ENCODE measurements at regions not wholly inside any gene's neighbourhood (a gene's known extent, or its start where the extent isn't known, plus 50 kb on each side); places are given as distances from the start of the nearest gene placed in this dataset.

- Histone ChIP-seq H2AFZ (no peak overlapping the region), H3K4me2 (ENCODE audit: low read length) (no peak overlapping the region), H3K9me3 (ENCODE audit: control insufficient read depth, low read length) (no peaks in the 10 kb centered on the region), H3K36me3 (ENCODE audit: control insufficient read depth, insufficient read depth, low read length) (no peaks in the 10 kb centered on the region), H3K79me2 (no peaks in the 10 kb centered on the region), H3K27me3 (ENCODE audit: control insufficient read depth, insufficient read depth, low read length) (no peaks in the 10 kb centered on the region), H3K4me3 (ENCODE audit: low read depth, low read length) (no peak overlapping the region), H3K9ac (no peak overlapping the region), H3K4me1 (peaks cover 35% of the 10 kb centered on the region), H3K27ac (no peak overlapping the region)
- TF ChIP-seq CTCF (IDR thresholded peaks at IDR 0.05): no peak
Measured at GRCh38 chrX:68935362-68935761, 106.5 kb downstream of the EFNB1 start.

- no peak overlapping the region for H3K4me2 ChIP-seq (ENCODE audit: low read length)
- H2AFZ ChIP-seq: no peak overlapping the region
- H3K4me1 ChIP-seq: peaks cover 34% of the 10 kb centered on the region
- no peak for TF ChIP-seq CTCF (IDR thresholded peaks at IDR 0.05)
- H3K27me3 ChIP-seq (ENCODE audit: control insufficient read depth, insufficient read depth, low read length): no peaks in the 10 kb centered on the region
- H3K9me3 ChIP-seq (ENCODE audit: control insufficient read depth, low read length): no peaks in the 10 kb centered on the region
- H3K36me3 ChIP-seq (ENCODE audit: control insufficient read depth, insufficient read depth, low read length): no peaks in the 10 kb centered on the region
- H3K4me3 ChIP-seq (ENCODE audit: low read depth, low read length): no peak overlapping the region
- no peaks in the 10 kb centered on the region for H3K79me2 ChIP-seq
- no peak overlapping the region for H3K9ac ChIP-seq
- peak overlapping the region; percentile 53 for H3K27ac ChIP-seq
Measured at GRCh38 chrX:68934922-68935321, 106.1 kb downstream of the EFNB1 start.

- Histone ChIP-seq H3K9me3 (ENCODE audit: control insufficient read depth, low read length) (no peaks in the 10 kb centered on the region), H2AFZ (no peak overlapping the region), H3K4me1 (peaks cover 33% of the 10 kb centered on the region), H3K4me2 (ENCODE audit: low read length) (no peak overlapping the region), H3K9ac (no peak overlapping the region), H3K4me3 (ENCODE audit: low read depth, low read length) (no peak overlapping the region), H3K27ac (peak overlapping the region; percentile 53), H3K79me2 (no peaks in the 10 kb centered on the region), H3K36me3 (ENCODE audit: control insufficient read depth, insufficient read depth, low read length) (no peaks in the 10 kb centered on the region), H3K27me3 (ENCODE audit: control insufficient read depth, insufficient read depth, low read length) (no peaks in the 10 kb centered on the region)
- no peak for TF ChIP-seq CTCF (IDR thresholded peaks at IDR 0.05)
Measured at GRCh38 chrX:68934421-68934820, 105.6 kb downstream of the EFNB1 start.

- H3K27ac ChIP-seq: peak overlapping the region; percentile 66
- H3K36me3 ChIP-seq (ENCODE audit: control insufficient read depth, insufficient read depth, low read length): no peaks in the 10 kb centered on the region
- no peaks in the 10 kb centered on the region for H3K27me3 ChIP-seq (ENCODE audit: control insufficient read depth, insufficient read depth, low read length)
- peaks cover 28% of the 10 kb centered on the region for H3K4me1 ChIP-seq
- H3K4me3 ChIP-seq (ENCODE audit: low read depth, low read length): no peak overlapping the region
- no peak for TF ChIP-seq CTCF (IDR thresholded peaks at IDR 0.05)
- no peak overlapping the region for H2AFZ ChIP-seq
- H3K79me2 ChIP-seq: no peaks in the 10 kb centered on the region
- H3K9ac ChIP-seq: no peak overlapping the region
- H3K4me2 ChIP-seq (ENCODE audit: low read length): no peak overlapping the region
- H3K9me3 ChIP-seq (ENCODE audit: control insufficient read depth, low read length): no peaks in the 10 kb centered on the region
Measured at GRCh38 chrX:68932611-68933010, 103.8 kb downstream of the EFNB1 start.

GRCh38 chrX:68931345-68931744 lies 102.5 kb downstream of the EFNB1 start:
- Histone ChIP-seq H3K4me2 (ENCODE audit: low read length) (no peak overlapping the region), H3K79me2 (no peaks in the 10 kb centered on the region), H3K4me1 (peaks cover 28% of the 10 kb centered on the region), H2AFZ (no peak overlapping the region), H3K9me3 (ENCODE audit: control insufficient read depth, low read length) (no peaks in the 10 kb centered on the region), H3K27ac (peak overlapping the region; percentile 66), H3K4me3 (ENCODE audit: low read depth, low read length) (no peak overlapping the region), H3K9ac (no peak overlapping the region), H3K27me3 (ENCODE audit: control insufficient read depth, insufficient read depth, low read length) (no peaks in the 10 kb centered on the region), H3K36me3 (ENCODE audit: control insufficient read depth, insufficient read depth, low read length) (no peaks in the 10 kb centered on the region)
- TF ChIP-seq CTCF (IDR thresholded peaks at IDR 0.05): no peak

Data from parathyroid adenoma (tissue), 2 donors.